SK-N-SH (cell line): ENCODE measurements at regions not wholly inside any gene's neighbourhood (a gene's known extent, or its start where the extent isn't known, plus 50 kb on each side); places are given as distances from the start of the nearest gene placed in this dataset.

Experiments
- EZH2phosphoT487 ChIP-seq: fragments of 200-600 bp; sonication (generic); IDR thresholded peaks from 2 replicates; pipeline ENCODE4 v1.6.1; 2017; ENCODE audit warnings: low read depth, mixed run types, mild to moderate bottlenecking, antibody characterized with exemption, moderate library complexity, borderline replicate concordance
- MEF2A ChIP-seq: IDR thresholded peaks from 2 replicates; pipeline ENCODE4 v1.4.0; 2012; ENCODE audit warnings: low read depth, borderline replicate concordance
- RCOR1 ChIP-seq: fragments of 150-350 bp; IDR thresholded peaks from 2 replicates; pipeline ENCODE4 v1.6.1; 2017; ENCODE audit warnings: antibody characterized with exemption, low read length
- RFX5 ChIP-seq: IDR thresholded peaks from 2 replicates; pipeline ENCODE4 v1.6.1; 2012; ENCODE audit warnings: mild to moderate bottlenecking, improper control_type of control experiment, low read length
- TAF1 ChIP-seq: IDR thresholded peaks from 2 replicates; pipeline ENCODE4 v1.6.1; 2012; ENCODE audit warnings: low read depth, mild to moderate bottlenecking, low read length, moderate library complexity, borderline replicate concordance
- YY1 ChIP-seq: IDR thresholded peaks from 2 replicates; pipeline ENCODE4 v1.4.0; 2012; ENCODE audit warnings: low read depth, mild to moderate bottlenecking
- TF ChIP-seq, protein P1 (sequence below): IDR thresholded peaks from 2 replicates; pipeline ENCODE4 v1.4.0; 2012; ENCODE audit warnings: low read depth
- TF ChIP-seq, protein P2 (sequence below): fragments of 200-600 bp; sonication (generic); IDR thresholded peaks from 2 replicates; pipeline ENCODE4 v1.6.1; 2017; ENCODE audit warnings: antibody characterized with exemption, mild to moderate bottlenecking, moderate library complexity

DNA sequence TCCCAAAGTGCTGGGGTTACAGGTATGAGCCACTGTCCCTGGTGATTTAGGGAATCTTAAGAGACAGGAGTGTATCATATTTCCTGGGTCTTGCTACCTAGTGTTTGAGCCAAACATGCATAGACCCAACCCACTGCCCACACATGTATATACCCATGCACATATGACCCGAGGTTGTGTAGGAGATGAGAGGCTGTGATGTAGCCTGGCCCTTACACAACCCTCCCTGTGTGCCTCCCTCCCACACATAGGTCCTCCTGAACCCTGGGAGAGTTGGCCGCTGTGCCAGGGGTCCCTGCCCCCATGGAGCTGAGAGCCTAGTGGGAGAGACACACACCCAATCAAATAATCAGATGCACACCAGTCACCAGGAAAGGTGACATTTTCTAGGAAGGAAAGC, 365.9 kb downstream of the ZNF536 start:
- TF ChIP-seq RFX5 (no peak), TAF1 (no peak), YY1 (no peak), MEF2A (no peak), RCOR1 (no peak), EZH2phosphoT487 (no peak)
- TF ChIP-seq, protein P1, sequence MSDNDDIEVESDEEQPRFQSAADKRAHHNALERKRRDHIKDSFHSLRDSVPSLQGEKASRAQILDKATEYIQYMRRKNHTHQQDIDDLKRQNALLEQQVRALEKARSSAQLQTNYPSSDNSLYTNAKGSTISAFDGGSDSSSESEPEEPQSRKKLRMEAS, result no peak
- TF ChIP-seq, protein P2, sequence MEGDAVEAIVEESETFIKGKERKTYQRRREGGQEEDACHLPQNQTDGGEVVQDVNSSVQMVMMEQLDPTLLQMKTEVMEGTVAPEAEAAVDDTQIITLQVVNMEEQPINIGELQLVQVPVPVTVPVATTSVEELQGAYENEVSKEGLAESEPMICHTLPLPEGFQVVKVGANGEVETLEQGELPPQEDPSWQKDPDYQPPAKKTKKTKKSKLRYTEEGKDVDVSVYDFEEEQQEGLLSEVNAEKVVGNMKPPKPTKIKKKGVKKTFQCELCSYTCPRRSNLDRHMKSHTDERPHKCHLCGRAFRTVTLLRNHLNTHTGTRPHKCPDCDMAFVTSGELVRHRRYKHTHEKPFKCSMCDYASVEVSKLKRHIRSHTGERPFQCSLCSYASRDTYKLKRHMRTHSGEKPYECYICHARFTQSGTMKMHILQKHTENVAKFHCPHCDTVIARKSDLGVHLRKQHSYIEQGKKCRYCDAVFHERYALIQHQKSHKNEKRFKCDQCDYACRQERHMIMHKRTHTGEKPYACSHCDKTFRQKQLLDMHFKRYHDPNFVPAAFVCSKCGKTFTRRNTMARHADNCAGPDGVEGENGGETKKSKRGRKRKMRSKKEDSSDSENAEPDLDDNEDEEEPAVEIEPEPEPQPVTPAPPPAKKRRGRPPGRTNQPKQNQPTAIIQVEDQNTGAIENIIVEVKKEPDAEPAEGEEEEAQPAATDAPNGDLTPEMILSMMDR, result no peak
